HCT116 (cell line): ENCODE measurements at regions not wholly inside any gene's neighbourhood (a gene's known extent, or its start where the extent isn't known, plus 50 kb on each side); places are given as distances from the start of the nearest gene placed in this dataset.

Experiments
- ATAC-seq: fragments of 200-7000 bp; cut with Tn5 transposase; 2 replicates; pipeline ENCODE4 v1.9.1; 2020; ENCODE audit warnings: mild to moderate bottlenecking, moderate library complexity
- BruUV-seq: library from RNA; stranded (reverse); fragments of 400-500 nt; replicated peaks from 2 replicates; lab custom pipeline; 2021; lab: Mats Ljungman, UMichigan
- CTCF ChIA-PET: fragments of 300-600 bp; sonication (Branson Sonifier 250); formaldehyde crosslinking; loops from one replicate; lab custom pipeline; 2021; ENCODE audit warnings: antibody characterized with exemption; lab: Charles Lee
- POLR2A ChIA-PET: fragments of 300-600, 350-600 bp; sonication (Branson Sonifier 250); formaldehyde crosslinking; loops from one replicate; lab custom pipeline; 2021; ENCODE audit warnings: antibody characterized with exemption; lab: Charles Lee
- RAD21 ChIA-PET, 2 experiments: fragments of 300-600 bp; sonication (Branson Sonifier 250); formaldehyde crosslinking; loops; one replicate each; lab custom pipeline; 2023; ENCODE audit warnings: low total read pairs in 2 of 2; ENCODE audit not compliant: uncharacterized antibody in 2 of 2, unreplicated experiment in 2 of 2, low non-redundant PET in 1 of 2; lab: Charles Lee
- DNase-seq: peaks from one replicate; pipeline ENCODE4 v3.0.0-alpha.2; 2010; ENCODE audit warnings: low read depth, low spot score
- H2AFZ ChIP-seq: fragments of 200-600 bp; shearing (Covaris generic), sonication (generic); 2 replicates; pipeline ENCODE4 v1.6.1; 2017; ENCODE audit warnings: low read depth, mixed run types, mixed read lengths, antibody characterized with exemption, low read length; ENCODE audit not compliant: poor library complexity, severe bottlenecking
- H3K27ac ChIP-seq: 2 replicates; pipeline ENCODE4 v1.5.1; 2012; ENCODE audit warnings: low read depth, low read length
- H3K27me3 ChIP-seq: fragments of 200-600 bp; sonication (generic); 2 replicates; pipeline ENCODE4 v1.6.1; 2016; ENCODE audit warnings: mixed run types, low read length, mixed read lengths; ENCODE audit not compliant: insufficient read depth
- H3K36me3 ChIP-seq, 2 experiments: fragments of 200-500 bp in 1 of 2; fragments of 200-600 bp in 1 of 2; sonication (Bioruptor generic) in 1 of 2; sonication (generic) in 1 of 2; 2 replicates each; pipeline versions ENCODE4 v1.5.1 to v1.6.1; 2014 to 2016; ENCODE audit warnings: low read length in 2 of 2, inconsistent platforms in 1 of 2, mixed read lengths in 1 of 2, mixed run types in 1 of 2; ENCODE audit not compliant: insufficient read depth in 2 of 2, control insufficient read depth in 1 of 2
- H3K4me1 ChIP-seq, 2 experiments: fragments of 200-600 bp in 1 of 2; sonication (generic) in 1 of 2; 2 replicates each; pipeline versions ENCODE4 v1.5.1 to v1.6.1; 2012 to 2017; ENCODE audit warnings: low read length in 2 of 2, inconsistent platforms in 1 of 2, mild to moderate bottlenecking in 1 of 2, mixed read lengths in 1 of 2, mixed run types in 1 of 2, moderate library complexity in 1 of 2; ENCODE audit not compliant: insufficient read depth in 2 of 2, control insufficient read depth in 1 of 2
- H3K4me2 ChIP-seq: fragments of 200-600 bp; sonication (generic); 2 replicates; pipeline ENCODE4 v1.6.1; 2017; ENCODE audit warnings: mixed run types, low read length, mixed read lengths
- H3K4me3 ChIP-seq, 2 experiments: fragments of 200-600 bp in 1 of 2; sonication (generic) in 1 of 2; replicated peaks in 1 of 2; 2 replicates each; pipeline ENCODE4 v1.5.1; 2011 to 2016; ENCODE audit warnings: low read length in 2 of 2, control low read depth in 1 of 2, low read depth in 1 of 2, mild to moderate bottlenecking in 1 of 2, mixed read lengths in 1 of 2, mixed run types in 1 of 2
- H3K79me2 ChIP-seq: fragments of 200-600 bp; sonication (generic); 2 replicates; pipeline ENCODE4 v1.6.1; 2017; ENCODE audit warnings: mild to moderate bottlenecking, mixed run types, low read length, moderate library complexity, mixed read lengths; ENCODE audit not compliant: insufficient read depth
- H3K9ac ChIP-seq: fragments of 200-600 bp; sonication (generic); 2 replicates; pipeline ENCODE4 v1.6.1; 2016; ENCODE audit warnings: low read length, mixed read lengths
- H3K9me2 ChIP-seq: fragments of 200-600 bp; sonication (generic), shearing (Covaris generic); 2 replicates; pipeline ENCODE4 v1.6.1; 2017; ENCODE audit warnings: mixed run types, mild to moderate bottlenecking, moderate library complexity; ENCODE audit not compliant: insufficient read depth
- H3K9me3 ChIP-seq, 2 experiments: fragments of 200-500 bp in 1 of 2; fragments of 200-600 bp in 1 of 2; sonication (Bioruptor generic) in 1 of 2; sonication (generic) in 1 of 2; 2 replicates each; pipeline ENCODE4 v1.6.1; 2014 to 2017; ENCODE audit warnings: low read length in 2 of 2, mixed read lengths in 2 of 2, inconsistent platforms in 1 of 2, low read depth in 1 of 2, mild to moderate bottlenecking in 1 of 2, mixed run types in 1 of 2, moderate library complexity in 1 of 2; ENCODE audit not compliant: control insufficient read depth in 1 of 2, insufficient read depth in 1 of 2
- H4K20me1 ChIP-seq: fragments of 200-600 bp; sonication (generic), shearing (Covaris generic); 2 replicates; pipeline ENCODE4 v1.6.1; 2017; ENCODE audit warnings: mixed run types, mild to moderate bottlenecking, moderate library complexity; ENCODE audit not compliant: insufficient read depth
- ATF3 ChIP-seq: IDR thresholded peaks from 2 replicates; pipeline ENCODE4 v1.6.1; 2012
- CBX3 ChIP-seq: IDR thresholded peaks from 2 replicates; pipeline ENCODE4 v1.6.1; 2012; ENCODE audit warnings: low read depth
- ELF1 ChIP-seq: IDR thresholded peaks from 2 replicates; pipeline ENCODE4 v1.6.1; 2012; ENCODE audit warnings: low read depth, borderline replicate concordance
- EZH2 ChIP-seq: fragments of 200-600 bp; sonication (generic); IDR thresholded peaks from 2 replicates; pipeline ENCODE4 v1.6.1; 2017; ENCODE audit warnings: antibody characterized with exemption, mixed run types
- FOSL1 ChIP-seq: IDR thresholded peaks from 2 replicates; pipeline ENCODE4 v1.6.1; 2012; ENCODE audit warnings: low read depth
- POLR2A ChIP-seq: IDR thresholded peaks from 2 replicates; pipeline ENCODE4 v1.7.0; 2011; ENCODE audit warnings: borderline replicate concordance; ENCODE audit not compliant: insufficient read depth, insufficient read length; ENCODE audit errors: extremely low read depth
- POLR2AphosphoS5 ChIP-seq: IDR thresholded peaks from 2 replicates; pipeline ENCODE4 v1.6.1; 2011; ENCODE audit warnings: mild to moderate bottlenecking, low read depth, low read length, moderate library complexity
- RAD21 ChIP-seq: IDR thresholded peaks from 2 replicates; pipeline ENCODE4 v1.6.1; 2012; ENCODE audit warnings: low read depth, mild to moderate bottlenecking
- REST ChIP-seq: IDR thresholded peaks from 2 replicates; pipeline ENCODE4 v1.6.1; 2012; ENCODE audit warnings: low read depth
- SIN3A ChIP-seq: IDR thresholded peaks from 2 replicates; pipeline ENCODE4 v1.6.1; 2012; ENCODE audit warnings: low read depth
- SRF ChIP-seq: IDR thresholded peaks from 2 replicates; pipeline ENCODE4 v1.6.1; 2012; ENCODE audit warnings: low read depth
- TCF7L2 ChIP-seq: IDR thresholded peaks from 2 replicates; pipeline ENCODE4 v1.7.0; 2011; ENCODE audit warnings: borderline replicate concordance, inconsistent platforms; ENCODE audit not compliant: insufficient read depth, insufficient read length; ENCODE audit errors: extremely low read depth
- YY1 ChIP-seq: IDR thresholded peaks from 2 replicates; pipeline ENCODE4 v1.6.1; 2011; ENCODE audit warnings: low read length, low read depth, moderate library complexity, mild to moderate bottlenecking; ENCODE audit not compliant: insufficient replicate concordance; ENCODE audit errors: extremely low read depth
- ZFX ChIP-seq: fragments of 450-650 bp; IDR thresholded peaks from 2 replicates; pipeline ENCODE4 v1.6.1; 2017
- ZNF274 ChIP-seq: fragments of 200-500 bp; sonication (Bioruptor generic); IDR thresholded peaks from 2 replicates; pipeline ENCODE4 v1.6.1; 2014; ENCODE audit warnings: mild to moderate bottlenecking, low read depth, low read length, inconsistent platforms
- intact Hi-C: fragments of 100-400 bp; cut with micrococcal nuclease; formaldehyde crosslinking; loops from 2 replicates; pipeline ENCODE4 v1.10.0; 2022
- TF ChIP-seq, protein P1 (sequence below): IDR thresholded peaks from 2 replicates; pipeline ENCODE4 v1.6.1; 2011; ENCODE audit warnings: mild to moderate bottlenecking, low read length, moderate library complexity; ENCODE audit not compliant: insufficient replicate concordance; ENCODE audit errors: extremely low read depth

DNA sequence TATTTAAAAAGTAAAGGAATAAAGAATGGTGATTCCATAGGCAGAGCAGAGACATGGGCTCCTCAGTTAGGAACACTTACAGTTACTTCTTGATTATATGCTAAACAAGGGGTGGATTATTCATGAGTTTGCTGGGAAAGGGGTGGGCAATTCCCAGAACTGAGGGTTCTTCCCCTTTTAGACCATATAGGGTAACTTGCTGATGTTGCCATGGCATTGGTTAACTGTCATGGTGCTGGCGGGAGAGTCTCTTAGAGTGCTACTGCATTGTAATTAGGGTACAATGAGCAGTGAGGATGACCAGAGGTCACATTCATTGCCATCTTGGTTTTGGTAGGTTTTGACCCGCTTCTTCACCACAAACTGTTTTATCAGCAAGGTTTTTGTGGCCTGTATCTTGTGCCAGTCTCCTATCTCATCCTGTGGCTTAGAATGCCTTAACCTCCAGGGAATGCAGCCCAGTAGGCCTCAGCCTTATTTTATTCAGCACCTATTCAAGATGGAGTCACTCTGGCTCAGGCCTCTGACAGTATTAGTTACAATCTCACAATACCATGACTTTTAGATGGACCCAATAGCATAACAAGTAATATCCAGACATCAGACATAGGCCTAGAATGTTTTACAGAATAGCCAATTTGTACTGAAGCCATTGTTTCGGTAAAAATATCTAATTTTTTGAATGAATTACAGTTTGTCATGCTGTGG is 106.8 kb downstream of the ZBTB18 start:
- no peaks in the 10 kb centered on the region for H3K9me3 ChIP-seq
- no peak overlapping the region for H3K9ac ChIP-seq
- no peaks in the 10 kb centered on the region for H3K27me3 ChIP-seq
- RAD21 ChIA-PET: no interaction called here
- no peaks in the 10 kb centered on the region for H3K79me2 ChIP-seq
- H3K4me3 ChIP-seq: no peak overlapping the region
- CTCF ChIA-PET: no interaction called here
- no peak overlapping the region for H3K27ac ChIP-seq
- H3K9me2 ChIP-seq: no peaks in the 10 kb centered on the region
- BruUV-seq: no TSS peak
- no peak overlapping the region for H2AFZ ChIP-seq
- TF ChIP-seq TCF7L2 (no peak), SIN3A (no peak), EZH2 (no peak), YY1 (no peak), FOSL1 (no peak), ELF1 (no peak), ZNF274 (no peak), RAD21 (no peak), POLR2A (no peak), ATF3 (no peak), REST (no peak), ZFX (no peak), SRF (no peak), CBX3 (no peak), POLR2AphosphoS5 (no peak)
- TF ChIP-seq, protein P1, sequence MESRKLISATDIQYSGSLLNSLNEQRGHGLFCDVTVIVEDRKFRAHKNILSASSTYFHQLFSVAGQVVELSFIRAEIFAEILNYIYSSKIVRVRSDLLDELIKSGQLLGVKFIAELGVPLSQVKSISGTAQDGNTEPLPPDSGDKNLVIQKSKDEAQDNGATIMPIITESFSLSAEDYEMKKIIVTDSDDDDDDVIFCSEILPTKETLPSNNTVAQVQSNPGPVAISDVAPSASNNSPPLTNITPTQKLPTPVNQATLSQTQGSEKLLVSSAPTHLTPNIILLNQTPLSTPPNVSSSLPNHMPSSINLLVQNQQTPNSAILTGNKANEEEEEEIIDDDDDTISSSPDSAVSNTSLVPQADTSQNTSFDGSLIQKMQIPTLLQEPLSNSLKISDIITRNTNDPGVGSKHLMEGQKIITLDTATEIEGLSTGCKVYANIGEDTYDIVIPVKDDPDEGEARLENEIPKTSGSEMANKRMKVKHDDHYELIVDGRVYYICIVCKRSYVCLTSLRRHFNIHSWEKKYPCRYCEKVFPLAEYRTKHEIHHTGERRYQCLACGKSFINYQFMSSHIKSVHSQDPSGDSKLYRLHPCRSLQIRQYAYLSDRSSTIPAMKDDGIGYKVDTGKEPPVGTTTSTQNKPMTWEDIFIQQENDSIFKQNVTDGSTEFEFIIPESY: no peak
- DNase-seq (no peak), ATAC-seq (no peak)
- POLR2A ChIA-PET: no interaction called here
- peaks cover 0 to 3% of the 10 kb centered on the region in 2 experiments; a peak in 1 of 4 replicates for H3K4me1 ChIP-seq
- no peaks in the 10 kb centered on the region for H3K36me3 ChIP-seq
- intact Hi-C loops: no loop called here
- no peaks in the 10 kb centered on the region for H4K20me1 ChIP-seq
- no peak overlapping the region for H3K4me2 ChIP-seq
